ENCODE measurements at regions not wholly inside any gene's neighbourhood (a gene's known extent, or its start where the extent isn't known, plus 50 kb on each side); places are given as distances from the start of the nearest gene placed in this dataset.
"Not testable (repeated sequence)": the region's sequence is repeated elsewhere in the genome, so short reads cannot be mapped to it uniquely, and the experiment has no call there.

GRCh38 chr15:75100679-75101078, 77.3 kb downstream of the PPCDC start:
- DNase-seq (ENCODE audit: low read depth in 2 of 2) = no peak

- DNase-seq (ENCODE audit: low read depth in 2 of 2) = peak; percentile 46 to 49
Measured at GRCh38 chr15:75104804-75105557, 81.6 kb downstream of the PPCDC start.

GRCh38 chr15:75107516-75107907, 84.1 kb downstream of the PPCDC start:
- DNase-seq (ENCODE audit: low read depth in 2 of 2) = no peak

- peak; percentile 84 to 85 for DNase-seq (ENCODE audit: low read depth in 2 of 2)
Measured at GRCh38 chr15:75107908-75108838, 84.8 kb downstream of the PPCDC start.

- DNase-seq (ENCODE audit: low read depth in 2 of 2) = no peak
Measured at GRCh38 chr15:75109021-75109735, 85.8 kb downstream of the PPCDC start.

GRCh38 chr15:75109736-75110130, 86.3 kb downstream of the PPCDC start:
- DNase-seq (ENCODE audit: low read depth in 2 of 2) = no peak

GRCh38 chr15:75112278-75112847, 89.0 kb downstream of the PPCDC start:
- DNase-seq (ENCODE audit: low read depth in 2 of 2) = no peak

GRCh38 chr15:75112848-75113492, 88.7 kb upstream of the C15orf39 start:
- no peak for DNase-seq (ENCODE audit: low read depth in 2 of 2)

- DNase-seq (ENCODE audit: low read depth in 2 of 2) = no peak
Measured at GRCh38 chr15:75114327-75114726, 87.4 kb upstream of the C15orf39 start.

GRCh38 chr15:75114796-75115195, 86.9 kb upstream of the C15orf39 start:
- no peak for DNase-seq (ENCODE audit: low read depth in 2 of 2)

- DNase-seq (ENCODE audit: low read depth in 2 of 2) = not testable (repeated sequence)
Measured at GRCh38 chr15:75115411-75115913, 86.2 kb upstream of the C15orf39 start.

- not testable (repeated sequence) for DNase-seq (ENCODE audit: low read depth in 2 of 2)
Measured at GRCh38 chr15:75116143-75116542, 85.5 kb upstream of the C15orf39 start.

GRCh38 chr15:75117993-75118392, 83.7 kb upstream of the C15orf39 start:
- no peak for DNase-seq (ENCODE audit: low read depth in 2 of 2)

GRCh38 chr15:75119312-75119711, 82.4 kb upstream of the C15orf39 start:
- not testable (repeated sequence) for DNase-seq (ENCODE audit: low read depth in 2 of 2)

- DNase-seq (ENCODE audit: low read depth in 2 of 2) = no peak
Measured at GRCh38 chr15:75121491-75121890, 80.2 kb upstream of the C15orf39 start.

GRCh38 chr15:75123395-75123794, 78.3 kb upstream of the C15orf39 start:
- peak; percentile 61 to 67 for DNase-seq (ENCODE audit: low read depth in 2 of 2)

- DNase-seq (ENCODE audit: low read depth in 2 of 2) = not testable (repeated sequence)
Measured at GRCh38 chr15:75124278-75124677, 77.4 kb upstream of the C15orf39 start.

- no peak for DNase-seq (ENCODE audit: low read depth in 2 of 2)
Measured at GRCh38 chr15:75125935-75126334, 75.7 kb upstream of the C15orf39 start.

- DNase-seq (ENCODE audit: low read depth in 2 of 2) = no peak
Measured at GRCh38 chr15:75126864-75127580, 74.7 kb upstream of the C15orf39 start.

GRCh38 chr15:75129788-75130187, 71.9 kb upstream of the C15orf39 start:
- DNase-seq (ENCODE audit: low read depth in 2 of 2) = no peak
